K562 (cell line): ENCODE measurements at regions not wholly inside any gene's neighbourhood (a gene's known extent, or its start where the extent isn't known, plus 50 kb on each side); places are given as distances from the start of the nearest gene placed in this dataset.

Source experiments
- ARID1B ChIP-seq: fragments of 450-650 bp; IDR thresholded peaks from 2 replicates; pipeline ENCODE4 v1.6.1; 2016; ENCODE audit warnings: antibody characterized with exemption, mild to moderate bottlenecking, inconsistent platforms
- BCOR ChIP-seq: fragments of 450-650 bp; IDR thresholded peaks from 2 replicates; pipeline ENCODE4 v1.6.1; 2016
- FOS ChIP-seq: IDR thresholded peaks from 3 replicates; pipeline ENCODE4 v1.6.1; 2011; ENCODE audit not compliant: insufficient read length; ENCODE audit errors: extremely low read depth
- GATA2 ChIP-seq: sonication (generic); formaldehyde crosslinking; IDR thresholded peaks from 2 replicates; pipeline ENCODE4 v1.4.0; 2020; ENCODE audit warnings: mild to moderate bottlenecking, missing genetic modification reagents
- ILF3 ChIP-seq: fragments of 450-650 bp; IDR thresholded peaks from 2 replicates; pipeline ENCODE4 v1.6.1; 2018; ENCODE audit warnings: antibody characterized with exemption, mild to moderate bottlenecking, moderate library complexity, borderline replicate concordance
- KAT7 ChIP-seq: sonication (generic); formaldehyde crosslinking; IDR thresholded peaks from 2 replicates; pipeline ENCODE4 v1.8.0; 2022; ENCODE audit warnings: missing genetic modification reagents, mild to moderate bottlenecking, borderline replicate concordance
- MCM7 ChIP-seq, 2 experiments: fragments of 450-650 bp; IDR thresholded peaks; 2 replicates each; pipeline ENCODE4 v1.6.1; 2016 to 2018
- PTRF ChIP-seq: fragments of 450-650 bp; IDR thresholded peaks from 2 replicates; pipeline ENCODE4 v1.6.1; 2016; ENCODE audit warnings: mild to moderate bottlenecking, missing genetic modification characterization, missing compliant biosample characterization
- SMARCA4 ChIP-seq: fragments of 450-650 bp; IDR thresholded peaks from 2 replicates; pipeline ENCODE4 v1.6.1; 2016
- SNRNP70 ChIP-seq: fragments of 200-400 bp; formaldehyde crosslinking; optimal IDR thresholded peaks from 2 replicates; pipeline ENCODE3; 2017; ENCODE audit warnings: low read depth, low read length
- STAT5A ChIP-seq: IDR thresholded peaks from 2 replicates; pipeline ENCODE4 v1.6.1; 2012; ENCODE audit warnings: low read length, inconsistent platforms, borderline replicate concordance
- YY1 ChIP-seq, 3 experiments: IDR thresholded peaks; 2 replicates each; pipeline ENCODE4 v1.6.1; 2011; ENCODE audit warnings: low read length in 2 of 3, mild to moderate bottlenecking in 2 of 3, moderate library complexity in 2 of 3, borderline replicate concordance in 1 of 3, control low read depth in 1 of 3, low read depth in 1 of 3; ENCODE audit not compliant: insufficient read depth in 3 of 3, insufficient replicate concordance in 2 of 3, control insufficient read depth in 1 of 3, insufficient read length in 1 of 3; ENCODE audit errors: extremely low read depth in 1 of 3
- ZNF133 ChIP-seq: fragments of 250-450 bp; sonication (Bioruptor Pico); IDR thresholded peaks from 2 replicates; pipeline ENCODE4 v1.4.0; 2020; ENCODE audit warnings: mild to moderate bottlenecking
- ZNF212 ChIP-seq: fragments of 450-650 bp; formaldehyde crosslinking; IDR thresholded peaks from 2 replicates; pipeline ENCODE4 v1.4.0; 2020; ENCODE audit warnings: mild to moderate bottlenecking
- ZNF444 ChIP-seq: fragments of 250-450 bp; sonication (Bioruptor Pico); IDR thresholded peaks from 2 replicates; pipeline ENCODE4 v1.4.0; 2020; ENCODE audit warnings: mild to moderate bottlenecking, moderate library complexity
- ZNF561 ChIP-seq: fragments of 450-650 bp; formaldehyde crosslinking; conservative IDR thresholded peaks from 2 replicates; pipeline ENCODE4 v1.4.0; 2020; ENCODE audit warnings: mild to moderate bottlenecking, moderate library complexity
- ZNF589 ChIP-seq: fragments of 200-800 bp; sonication (Bioruptor generic); IDR thresholded peaks from 2 replicates; pipeline ENCODE4 v1.6.1; 2016; ENCODE audit warnings: low read depth, missing genetic modification characterization, missing compliant biosample characterization
- ZNF609 ChIP-seq: sonication (generic); formaldehyde crosslinking; IDR thresholded peaks from 2 replicates; pipeline ENCODE4 v1.8.1; 2023; ENCODE audit warnings: missing genetic modification reagents, mild to moderate bottlenecking, borderline replicate concordance
- ZNF764 ChIP-seq: fragments of 250-450 bp; sonication (Bioruptor Pico); IDR thresholded peaks from 2 replicates; pipeline ENCODE4 v1.4.0; 2020; ENCODE audit warnings: low read depth, mild to moderate bottlenecking, moderate library complexity
- TF ChIP-seq, protein P1 (sequence below): fragments of 250-450 bp; sonication (Bioruptor Pico); IDR thresholded peaks from 2 replicates; pipeline ENCODE4 v1.4.0; 2020; ENCODE audit warnings: borderline replicate concordance
- TF ChIP-seq, protein P2 (sequence below), 2 experiments: IDR thresholded peaks; 2 replicates each; pipeline ENCODE4 v1.6.1; 2011; ENCODE audit warnings: borderline replicate concordance in 1 of 2, control low read depth in 1 of 2, low read depth in 1 of 2, low read length in 1 of 2, mild to moderate bottlenecking in 1 of 2, mixed read lengths in 1 of 2, moderate library complexity in 1 of 2; ENCODE audit not compliant: insufficient read depth in 1 of 2, insufficient read length in 1 of 2, poor library complexity in 1 of 2, severe bottlenecking in 1 of 2; ENCODE audit errors: extremely low read depth in 1 of 2

DNA sequence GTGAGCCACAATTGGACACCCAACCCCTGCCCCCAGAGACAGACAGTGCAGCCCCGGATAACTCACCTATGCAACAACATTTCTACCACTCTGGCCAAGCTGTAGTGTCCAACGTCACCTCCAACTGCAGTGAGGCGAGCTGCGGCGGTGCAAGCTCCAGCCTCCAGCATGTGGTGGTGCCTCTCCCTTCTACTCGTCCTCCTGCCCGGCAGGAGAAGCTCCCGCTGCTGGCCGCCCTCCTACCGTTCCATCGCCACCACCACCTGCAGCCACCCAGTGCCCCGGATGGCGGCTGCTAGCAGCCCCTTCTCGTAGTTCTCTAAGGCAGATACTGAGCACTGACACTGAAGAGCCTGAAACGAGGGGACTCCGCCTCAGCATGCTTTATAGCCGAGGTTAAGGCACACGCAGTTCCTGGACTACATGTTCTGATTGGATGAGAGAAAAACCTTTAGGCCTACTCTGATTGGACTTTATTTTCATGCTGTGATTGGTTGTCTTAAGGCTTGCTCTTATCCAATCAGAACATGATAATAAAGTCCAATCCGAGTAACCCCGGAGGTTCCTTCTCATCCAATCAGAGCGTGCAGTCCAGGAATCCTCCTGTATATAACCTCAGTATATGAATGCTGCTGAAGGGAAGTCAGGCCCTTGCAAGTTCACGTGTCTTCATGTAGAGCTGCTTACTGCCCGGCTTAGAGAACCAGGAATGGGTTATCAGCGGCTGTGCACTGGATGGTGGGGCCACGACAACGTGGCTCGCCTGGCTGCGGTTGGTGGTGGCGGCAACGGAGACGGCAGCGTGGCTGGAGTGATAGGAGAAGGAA is 63.5 kb downstream of the TUBA3C start (continued):
- TF ChIP-seq, protein P1, sequence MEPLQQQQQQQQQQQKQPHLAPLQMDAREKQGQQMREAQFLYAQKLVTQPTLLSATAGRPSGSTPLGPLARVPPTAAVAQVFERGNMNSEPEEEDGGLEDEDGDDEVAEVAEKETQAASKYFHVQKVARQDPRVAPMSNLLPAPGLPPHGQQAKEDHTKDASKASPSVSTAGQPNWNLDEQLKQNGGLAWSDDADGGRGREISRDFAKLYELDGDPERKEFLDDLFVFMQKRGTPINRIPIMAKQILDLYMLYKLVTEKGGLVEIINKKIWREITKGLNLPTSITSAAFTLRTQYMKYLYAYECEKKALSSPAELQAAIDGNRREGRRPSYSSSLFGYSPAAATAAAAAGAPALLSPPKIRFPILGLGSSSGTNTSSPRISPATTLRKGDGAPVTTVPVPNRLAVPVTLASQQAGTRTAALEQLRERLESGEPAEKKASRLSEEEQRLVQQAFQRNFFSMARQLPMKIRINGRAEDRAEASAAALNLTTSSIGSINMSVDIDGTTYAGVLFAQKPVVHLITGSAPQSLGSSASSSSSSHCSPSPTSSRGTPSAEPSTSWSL (CRISPR knock-in tag): no peak
- no peak for TF ChIP-seq ZNF212 (CRISPR knock-in tag)
- TF ChIP-seq PTRF (tag): no peak
- no peak for TF ChIP-seq ILF3
- peak; percentile 39 for TF ChIP-seq FOS
- no peak for TF ChIP-seq GATA2 (CRISPR knock-in tag)
- TF ChIP-seq ZNF444 (CRISPR knock-in tag): no peak
- no peak for TF ChIP-seq ZNF609 (CRISPR knock-in tag)
- no peak for TF ChIP-seq MCM7 (IDR thresholded peaks at IDR 0.05)
- TF ChIP-seq ZNF133: no peak
- TF ChIP-seq STAT5A: no peak
- TF ChIP-seq, protein P2, sequence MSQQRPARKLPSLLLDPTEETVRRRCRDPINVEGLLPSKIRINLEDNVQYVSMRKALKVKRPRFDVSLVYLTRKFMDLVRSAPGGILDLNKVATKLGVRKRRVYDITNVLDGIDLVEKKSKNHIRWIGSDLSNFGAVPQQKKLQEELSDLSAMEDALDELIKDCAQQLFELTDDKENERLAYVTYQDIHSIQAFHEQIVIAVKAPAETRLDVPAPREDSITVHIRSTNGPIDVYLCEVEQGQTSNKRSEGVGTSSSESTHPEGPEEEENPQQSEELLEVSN (IDR thresholded peaks at IDR 0.05; ENCODE audit: borderline replicate concordance in 1 of 2, extremely low read depth in 1 of 2, insufficient read depth in 1 of 2, insufficient read length in 1 of 2, low read depth in 1 of 2, low read length in 1 of 2, poor library complexity in 1 of 2, severe bottlenecking in 1 of 2): peak in 1 of 2 experiments; percentile 37
- no peak for TF ChIP-seq ZNF764 (CRISPR knock-in tag)
- no peak for TF ChIP-seq KAT7 (CRISPR knock-in tag)
- no peak for TF ChIP-seq BCOR
- no peak for TF ChIP-seq ARID1B
- no peak for TF ChIP-seq YY1 (IDR thresholded peaks at IDR 0.05; ENCODE audit: borderline replicate concordance in 1 of 3, control insufficient read depth in 1 of 3, extremely low read depth in 1 of 3, insufficient read depth in 3 of 3, insufficient read length in 1 of 3, insufficient replicate concordance in 2 of 3, low read depth in 1 of 3, low read length in 2 of 3)
- TF ChIP-seq ZNF589 (CRISPR knock-in tag): no peak
- no peak for TF ChIP-seq SMARCA4
- no peak for TF ChIP-seq ZNF561 (CRISPR knock-in tag)
- TF ChIP-seq SNRNP70: no peak
